ENCODE measurements at regions not wholly inside any gene's neighbourhood (a gene's known extent, or its start where the extent isn't known, plus 50 kb on each side); places are given as distances from the start of the nearest gene placed in this dataset.

DNA sequence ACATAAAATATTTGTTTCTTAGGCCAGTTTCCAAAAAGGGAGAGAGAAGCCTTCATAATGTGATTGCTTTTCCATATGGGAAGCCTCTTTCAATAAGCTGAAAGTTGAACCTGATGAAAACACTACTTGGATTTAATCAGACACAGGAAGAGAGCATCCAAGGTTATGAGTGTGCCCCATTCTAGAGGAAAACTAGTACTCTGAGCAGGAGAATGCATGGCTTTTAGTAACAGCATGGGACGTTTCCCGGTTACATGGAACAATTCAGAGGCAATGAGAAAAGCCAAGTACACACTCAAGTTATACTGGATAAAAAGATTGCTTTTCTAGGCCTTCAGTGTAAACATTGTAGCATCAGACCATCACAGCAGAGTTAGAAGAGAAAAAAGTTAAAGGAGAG, 315.8 kb downstream of the ZNF516 start:
- no peak for DNase-seq

DNA sequence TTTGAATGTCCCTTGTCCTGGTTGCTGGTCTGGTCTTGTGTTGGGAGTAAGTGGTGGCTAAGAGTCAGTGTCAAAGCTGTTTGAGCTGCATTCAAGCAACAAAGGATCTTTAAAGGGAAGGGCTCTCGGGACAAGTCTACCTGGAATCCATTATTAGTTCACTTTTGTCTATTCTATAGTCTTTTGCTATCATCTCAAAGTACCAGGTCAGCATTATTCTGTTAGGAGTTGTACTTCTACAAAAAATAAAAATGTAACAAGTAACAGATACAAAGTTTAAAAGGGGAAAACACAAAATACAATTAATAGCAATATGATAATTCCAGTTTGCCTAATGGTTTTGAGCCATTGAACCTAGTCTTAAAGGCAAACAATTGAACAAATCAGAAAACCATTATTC, 317.9 kb downstream of the ZNF516 start:
- no peak for DNase-seq

DNA sequence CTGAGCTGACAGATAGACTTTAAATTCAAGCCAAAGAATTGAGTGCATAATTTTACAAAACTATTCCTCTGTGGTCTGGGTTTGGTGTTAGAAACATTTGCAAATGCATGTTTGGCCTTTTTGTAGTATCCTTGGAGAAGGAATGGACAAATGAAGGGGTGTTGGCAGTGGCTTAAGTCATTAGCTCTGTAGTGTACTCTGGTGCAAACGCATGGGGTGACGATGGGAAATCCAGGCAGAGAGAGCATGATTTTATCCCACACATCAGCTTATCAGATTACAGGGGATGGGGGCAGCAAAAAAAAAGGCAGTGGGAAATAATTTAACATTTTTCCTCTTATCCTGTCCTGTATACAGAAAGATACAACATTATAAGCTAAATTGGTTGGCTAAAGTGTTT, 320.6 kb downstream of the ZNF516 start:
- DNase-seq: no peak

DNA sequence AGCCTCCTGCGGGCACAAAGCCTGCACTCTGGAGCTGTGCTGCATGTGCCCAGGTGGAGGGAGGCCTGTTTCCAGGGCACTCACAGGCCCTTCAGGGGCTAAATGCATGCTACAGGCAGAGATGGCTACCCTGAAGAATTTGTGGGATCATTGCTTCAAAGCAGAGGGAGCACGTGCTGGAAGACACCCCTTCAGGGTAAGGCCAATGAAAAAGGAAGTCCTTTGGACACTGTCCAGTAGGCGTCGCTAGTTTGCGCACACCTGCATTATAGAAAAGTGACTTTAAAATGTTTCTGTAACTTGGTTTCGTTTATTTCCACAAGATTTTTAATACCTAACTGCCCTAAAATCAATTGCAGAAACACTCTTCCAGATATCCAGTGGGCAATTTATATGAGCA, 325.3 kb downstream of the ZNF516 start:
- no peak for DNase-seq

DNA sequence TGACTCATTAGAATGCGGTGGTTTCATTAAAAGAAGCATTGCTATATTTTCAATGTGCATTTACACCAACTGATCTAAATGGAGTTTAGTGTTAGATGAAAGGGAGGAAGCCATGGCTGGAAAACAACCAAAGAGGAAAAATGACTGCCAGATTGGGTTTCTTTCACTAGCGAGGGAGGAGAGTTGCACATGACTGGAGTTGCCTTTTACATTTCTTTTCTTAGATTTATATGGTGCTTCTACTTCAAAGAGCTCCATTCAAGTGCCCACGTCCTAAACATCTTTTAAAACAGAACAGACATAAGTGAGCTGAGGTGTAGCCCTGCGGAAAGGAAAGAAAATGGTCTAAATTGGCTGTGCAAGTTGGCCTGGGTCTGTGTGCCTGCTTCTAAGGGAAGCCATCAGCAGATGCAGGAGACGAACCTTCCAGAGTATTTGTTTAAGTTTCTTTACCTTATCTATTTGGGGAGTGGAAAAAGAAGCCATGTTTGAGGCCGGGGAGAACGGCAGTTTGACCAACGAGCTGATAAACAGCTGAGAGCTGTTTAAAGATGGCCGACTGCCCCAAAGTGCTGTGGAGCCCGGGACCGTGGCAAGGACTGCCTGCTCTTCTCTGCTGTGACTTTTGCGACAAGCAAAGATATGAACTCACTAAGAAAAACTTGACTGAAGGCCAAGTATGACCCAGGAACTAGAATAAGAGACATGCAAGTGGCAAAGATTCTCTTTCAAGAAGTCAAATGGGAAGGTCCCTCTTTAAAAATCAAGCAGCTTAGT, 327.0 kb downstream of the ZNF516 start:
- DNase-seq: no peak

DNA sequence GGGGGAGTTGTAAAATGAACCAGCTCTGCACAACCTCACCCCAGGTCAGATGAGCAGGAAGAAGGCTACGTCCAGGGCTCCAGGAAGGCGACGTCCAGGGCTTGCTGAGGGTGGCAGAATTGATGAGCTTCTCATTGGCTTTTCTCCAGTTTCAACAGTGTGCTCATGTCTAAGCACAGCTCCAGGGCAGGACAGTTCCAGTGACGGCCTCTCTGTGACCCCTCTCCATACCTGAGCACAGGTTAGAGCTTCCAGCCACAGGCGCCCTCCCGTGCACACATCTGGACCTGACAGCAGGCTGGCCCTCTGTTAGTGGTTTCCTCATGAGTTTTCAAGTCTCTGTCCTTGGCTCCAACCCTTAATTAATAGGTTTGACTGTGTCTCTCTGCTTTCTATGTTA, 327.6 kb downstream of the ZNF516 start:
- no peak for DNase-seq

DNA sequence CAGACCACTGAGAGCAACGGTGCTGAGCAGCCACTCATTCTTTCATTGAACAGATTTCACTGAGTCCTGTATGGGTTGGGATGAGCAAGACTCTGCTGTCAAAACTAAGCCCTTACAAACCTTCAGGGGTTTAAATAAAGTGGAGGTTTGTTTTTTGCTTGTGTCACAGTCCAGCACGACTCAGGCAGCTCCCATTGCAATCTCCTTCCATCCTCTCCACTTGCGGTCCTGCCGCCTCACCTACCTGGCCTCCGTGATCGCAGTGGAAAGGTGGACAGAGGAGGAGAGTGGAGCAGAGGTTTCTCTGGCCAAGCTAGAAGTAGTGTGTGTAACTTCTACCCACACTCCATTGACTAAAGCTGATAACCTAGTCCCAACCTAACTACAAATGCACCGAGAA, 332.2 kb downstream of the ZNF516 start:
- no peak for DNase-seq

DNA sequence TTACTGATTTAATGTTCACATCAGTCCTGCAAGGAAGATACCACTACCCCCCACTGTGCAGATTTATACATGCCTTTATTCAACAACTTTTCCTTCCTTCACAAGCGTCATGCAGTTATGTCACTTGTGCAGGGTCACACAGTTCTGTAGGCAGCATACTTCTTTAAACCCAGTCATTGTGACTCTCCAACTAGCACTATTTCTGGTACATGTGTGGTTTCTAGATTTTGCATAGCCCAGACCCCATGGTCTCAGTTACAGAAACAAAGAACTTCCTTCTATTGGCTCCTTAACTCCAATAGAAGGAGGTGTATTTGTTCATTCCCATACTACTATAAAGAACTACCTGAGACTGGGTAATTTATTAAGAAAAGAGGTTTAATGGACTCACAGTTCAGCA, 333.1 kb downstream of the ZNF516 start:
- no peak for DNase-seq

DNA sequence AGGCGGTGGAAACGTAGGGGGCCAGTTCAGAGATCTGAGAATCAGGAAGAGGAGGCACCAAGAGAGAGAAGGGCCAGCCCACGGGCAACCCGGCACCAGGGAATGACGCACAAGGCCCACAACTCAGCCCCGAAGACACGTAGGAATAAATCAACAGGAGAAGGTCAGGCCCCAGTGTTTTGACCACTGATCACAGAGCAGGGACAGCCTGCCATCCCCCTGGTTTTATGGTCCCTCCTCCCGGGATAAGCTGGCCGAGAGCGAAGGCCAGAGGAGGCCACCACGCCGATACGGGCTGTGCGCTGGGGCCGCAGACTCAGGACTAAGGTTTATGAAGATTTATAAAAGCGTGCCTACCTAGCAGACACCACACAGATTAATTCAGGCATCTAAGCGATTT, 341.4 kb downstream of the ZNF516 start:
- no peak for DNase-seq

DNA sequence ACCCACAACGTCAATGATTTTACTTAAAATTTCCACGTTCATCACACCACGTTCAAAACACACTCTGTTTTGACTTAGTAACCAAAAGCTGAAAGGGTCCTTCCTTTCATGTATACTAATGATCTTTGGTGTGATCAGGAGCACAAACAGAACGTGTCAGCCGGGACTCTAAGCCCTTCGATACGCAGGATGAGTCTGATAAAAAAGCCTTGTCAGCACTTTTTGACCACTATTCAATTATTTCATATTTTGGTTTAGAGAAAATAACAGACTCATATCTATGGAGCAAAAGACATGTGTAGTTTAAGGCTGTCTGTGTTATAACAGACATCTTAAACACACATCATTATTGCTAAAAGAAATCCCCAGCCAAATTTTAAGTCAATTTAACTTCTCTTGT, 345.3 kb downstream of the ZNF516 start:
- no peak for DNase-seq

DNA sequence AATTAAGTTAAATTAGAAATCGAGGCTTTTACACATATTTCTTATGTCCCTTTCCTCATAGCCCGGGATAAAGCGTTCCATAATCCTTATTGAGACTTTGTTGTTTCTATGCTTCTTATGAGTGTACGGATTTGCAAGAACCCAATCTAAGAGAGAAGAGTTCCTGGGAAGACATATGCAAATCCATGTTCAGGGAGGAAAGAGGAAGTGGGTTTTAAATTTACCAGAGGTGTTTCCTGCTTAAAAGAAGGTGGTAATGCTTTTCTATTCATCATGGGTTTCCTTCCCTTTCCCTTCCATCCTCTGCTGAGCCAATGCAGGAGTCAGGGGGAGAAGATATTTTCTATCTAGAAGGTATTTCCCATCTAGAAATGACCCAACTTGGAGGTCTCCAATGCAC, 345.8 kb downstream of the ZNF516 start:
- no peak for DNase-seq

DNA sequence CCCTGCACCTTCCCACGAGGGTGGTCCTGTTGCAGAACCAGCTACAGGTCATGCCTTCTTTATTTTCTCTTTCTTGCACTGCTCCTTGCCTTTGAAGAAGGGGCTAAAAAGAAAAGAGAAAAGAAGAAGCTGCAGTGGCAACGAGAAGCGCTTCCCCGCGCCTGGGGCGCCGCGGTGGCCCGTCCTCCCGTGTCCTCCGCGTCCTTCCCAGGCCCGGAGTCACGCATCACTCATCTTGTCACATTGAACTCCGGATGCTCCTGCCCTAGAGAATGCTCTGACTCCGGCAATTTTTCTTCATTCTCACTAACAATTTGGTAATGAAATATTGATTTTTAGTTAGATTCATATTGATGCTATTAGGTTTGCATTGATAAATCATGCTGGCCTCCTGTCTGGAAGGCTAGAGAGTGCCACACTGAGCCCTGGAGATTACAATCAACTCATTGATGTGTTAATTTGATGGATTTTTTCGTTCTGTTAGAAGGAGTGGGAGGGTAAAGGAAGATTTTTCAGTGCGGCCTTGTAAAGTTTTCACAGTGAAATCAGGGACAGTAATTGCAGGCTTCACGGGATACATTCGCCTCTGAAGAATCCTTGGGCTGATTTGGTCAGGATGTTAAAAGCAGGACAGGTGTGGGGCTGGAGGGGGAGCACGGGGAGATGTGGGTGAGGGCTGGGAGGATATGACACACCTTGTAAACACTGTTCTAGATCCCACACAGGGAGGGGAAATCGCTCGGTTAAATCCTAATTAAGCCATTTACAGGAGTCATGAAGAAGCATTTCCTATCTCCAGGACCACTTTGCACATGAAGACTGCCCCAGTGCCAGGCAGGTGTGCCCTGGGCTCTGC, 349.3 kb downstream of the ZNF516 start:
- no peak for DNase-seq

DNA sequence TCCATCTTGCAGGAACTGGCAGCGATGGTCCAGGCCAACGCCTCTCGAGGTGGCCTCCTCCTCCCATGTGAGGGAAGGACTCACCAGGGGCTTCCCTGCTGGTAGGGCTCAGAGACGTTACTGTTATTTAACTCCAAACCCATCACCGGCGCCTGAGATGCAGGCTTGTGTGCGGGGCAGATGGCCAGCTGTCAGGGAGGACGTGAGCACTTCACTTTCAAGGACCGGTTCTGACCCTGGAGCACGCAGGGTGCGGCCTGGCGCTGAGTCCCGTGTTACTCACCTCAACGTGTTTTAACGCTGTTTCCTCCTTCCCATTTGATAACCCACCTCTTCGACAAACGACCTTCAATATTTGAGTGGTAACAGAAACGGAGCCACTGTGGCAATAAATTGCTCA, 350.2 kb downstream of the ZNF516 start:
- DNase-seq: no peak

DNA sequence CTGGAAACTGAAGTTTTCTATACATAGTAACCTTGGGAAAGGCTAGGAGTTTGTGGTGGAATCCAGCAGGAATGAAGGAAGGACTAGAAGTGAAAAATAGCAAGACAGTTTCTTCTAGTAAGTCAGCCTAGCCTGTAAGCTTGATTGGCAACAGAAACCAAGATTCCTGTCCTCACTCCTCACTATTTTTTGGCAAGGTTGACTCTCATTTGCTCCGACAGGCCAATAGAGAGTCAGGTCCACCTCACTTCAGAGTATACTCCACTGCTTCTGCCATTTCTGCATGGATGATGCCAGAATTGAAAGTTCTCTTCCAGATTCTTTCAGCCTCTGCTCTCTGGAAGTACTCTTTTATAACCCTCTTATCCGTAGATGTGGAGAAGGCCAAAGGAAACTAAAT, 352.4 kb downstream of the ZNF516 start:
- DNase-seq: no peak

DNA sequence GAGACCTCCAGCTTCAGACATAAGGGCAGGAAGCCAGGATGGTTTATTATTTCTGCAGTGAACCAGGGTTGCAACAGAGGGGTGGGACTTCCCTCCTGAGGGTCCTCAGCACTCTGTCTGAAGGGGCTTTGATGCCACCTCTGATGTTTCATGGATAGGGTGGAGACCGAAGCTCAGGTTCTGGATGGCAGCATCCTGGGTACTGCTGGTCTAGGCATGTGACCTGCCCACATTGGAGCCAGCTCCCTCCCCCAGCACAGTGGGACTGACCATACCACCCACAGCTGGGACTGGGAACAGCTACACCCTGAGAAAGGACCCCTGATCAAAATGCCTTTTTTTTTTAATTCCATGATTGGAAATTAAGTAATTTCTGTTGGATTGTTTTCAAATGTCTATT, 355.2 kb downstream of the ZNF516 start:
- no peak for DNase-seq

DNA sequence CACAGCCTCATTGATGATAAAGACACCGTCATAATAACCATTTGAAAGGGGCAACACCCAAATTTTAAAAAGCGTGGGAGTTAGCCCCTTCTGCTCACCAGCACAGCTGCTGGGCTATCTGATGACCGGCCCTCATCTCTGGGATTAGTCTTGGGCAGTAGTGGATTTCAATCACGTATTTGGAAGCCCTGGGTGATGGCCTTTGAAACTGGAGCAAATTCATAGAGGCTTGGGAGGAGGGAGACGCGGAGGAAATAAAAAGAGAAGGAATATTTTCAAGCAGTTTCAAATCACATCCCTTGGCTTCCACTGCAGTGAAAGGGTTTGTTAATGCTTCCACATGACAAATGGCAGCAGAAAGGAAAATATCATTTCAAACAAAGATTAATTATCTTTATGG, 357.8 kb downstream of the ZNF516 start:
- no peak for DNase-seq

DNA sequence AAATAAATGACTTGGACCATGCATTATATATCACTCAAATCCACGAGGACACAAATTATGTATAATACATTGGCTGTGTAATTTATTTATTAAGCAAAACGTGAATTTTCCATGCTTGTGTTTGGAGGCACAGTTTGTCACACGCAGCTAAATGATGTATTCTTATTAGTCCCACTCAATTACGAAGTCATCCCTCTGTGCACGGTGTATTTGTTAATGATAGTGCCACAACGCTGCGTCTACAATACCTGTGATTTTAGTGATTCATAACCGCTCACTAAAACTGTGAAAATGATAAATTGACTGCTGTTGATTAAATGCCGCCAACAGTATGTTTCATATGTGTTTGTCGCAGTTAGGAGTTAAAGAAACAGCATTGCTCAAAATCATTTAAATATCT, 358.3 kb downstream of the ZNF516 start:
- DNase-seq: no peak

DNA sequence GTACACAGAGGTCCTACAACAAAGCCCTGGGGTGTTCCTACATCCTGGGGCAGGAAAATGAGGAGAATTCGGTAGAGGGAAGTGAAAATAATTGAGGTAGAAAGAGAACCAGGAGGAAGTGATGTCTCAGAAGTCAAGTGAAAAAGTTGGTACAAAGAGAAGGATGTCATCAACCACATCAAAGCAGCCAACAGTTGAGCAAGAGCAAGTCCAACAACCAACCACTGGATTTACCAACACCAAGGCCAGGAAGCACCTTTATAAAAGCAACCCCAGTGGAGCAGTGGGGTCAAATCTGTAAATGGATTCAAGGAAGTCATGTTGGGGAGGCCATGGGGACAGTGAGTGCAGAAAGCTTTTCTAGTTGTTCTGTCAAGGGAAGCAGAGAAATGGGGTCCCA, 360.4 kb downstream of the ZNF516 start:
- no peak for DNase-seq

DNA sequence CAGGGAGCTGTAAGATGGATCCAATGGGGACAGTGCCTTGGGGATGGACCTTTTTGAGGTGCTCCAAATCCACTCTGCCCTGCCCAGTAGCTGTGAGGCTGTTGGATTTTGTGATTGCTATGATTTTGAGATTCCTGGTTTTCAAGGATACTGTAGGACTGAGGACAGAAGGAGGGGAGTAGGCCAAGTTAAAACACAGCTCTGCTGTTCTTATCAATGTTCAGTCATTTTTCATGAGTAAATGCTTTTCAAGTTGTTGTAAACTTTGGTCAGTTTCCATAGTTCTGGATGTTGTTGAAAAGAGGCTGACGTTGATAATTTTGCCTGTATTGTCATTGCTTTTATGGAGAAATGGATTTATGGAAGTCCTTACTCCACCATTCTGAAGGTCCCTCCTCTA, 361.2 kb downstream of the ZNF516 start:
- no peak for DNase-seq

DNA sequence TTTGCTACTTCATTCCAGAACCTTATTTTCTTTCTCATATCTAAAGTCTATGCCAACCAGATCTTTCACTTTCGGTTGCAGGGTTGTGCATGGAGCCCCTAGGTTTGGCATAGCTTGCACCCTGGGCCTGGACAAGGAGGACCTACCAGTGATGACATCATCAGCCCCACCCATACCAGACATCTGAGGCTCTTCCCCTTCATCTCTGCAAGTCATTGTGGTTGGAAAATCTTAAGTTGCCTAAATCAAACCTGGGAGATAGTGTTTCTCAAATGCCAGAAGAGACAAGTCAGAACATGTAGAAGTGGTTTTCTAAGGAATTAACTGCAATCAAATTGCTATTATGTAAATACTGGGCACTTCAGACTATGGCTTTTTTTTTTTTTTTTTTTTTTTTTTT, 363.3 kb downstream of the ZNF516 start:
- no peak for DNase-seq

DNA sequence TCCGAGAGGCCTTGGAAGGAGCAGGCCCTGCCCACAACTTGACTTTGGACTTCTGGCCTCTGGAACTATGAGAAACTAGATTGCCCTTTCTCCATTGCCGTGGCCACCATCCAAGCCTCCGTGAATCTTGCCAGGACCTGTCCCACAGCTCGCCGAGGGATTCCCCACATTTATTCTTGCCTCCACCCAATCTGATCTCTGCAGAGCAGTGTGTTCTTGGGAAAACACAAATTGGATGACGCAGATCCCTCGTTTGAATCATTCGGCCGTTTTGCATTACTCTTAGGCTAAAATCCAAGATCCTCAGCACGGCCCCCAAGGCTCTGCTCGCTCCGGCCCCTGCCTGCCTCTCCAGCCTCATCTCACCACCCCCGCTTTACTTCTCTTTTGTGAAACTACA, 364.2 kb downstream of the ZNF516 start:
- no peak for DNase-seq

DNA sequence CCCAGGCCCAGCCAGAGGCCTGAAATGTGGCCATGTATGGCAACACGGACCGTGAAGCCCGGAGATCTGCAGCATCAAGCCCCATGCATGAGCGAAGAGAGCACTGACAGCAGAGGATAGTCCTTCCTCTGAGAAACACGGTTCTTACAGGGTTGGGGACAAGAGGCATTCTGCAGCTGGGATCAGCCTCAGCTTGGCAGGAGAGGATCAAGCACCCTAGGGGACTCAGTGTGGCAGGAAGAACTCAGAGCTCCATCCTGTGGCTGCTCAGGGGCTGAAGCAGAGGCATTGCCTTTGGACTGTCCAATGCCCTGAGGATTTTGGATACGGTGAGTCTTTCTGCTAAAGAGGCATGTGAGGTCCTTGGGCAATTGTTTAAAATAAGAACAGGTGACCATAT, 368.7 kb downstream of the ZNF516 start:
- no peak for DNase-seq

DNA sequence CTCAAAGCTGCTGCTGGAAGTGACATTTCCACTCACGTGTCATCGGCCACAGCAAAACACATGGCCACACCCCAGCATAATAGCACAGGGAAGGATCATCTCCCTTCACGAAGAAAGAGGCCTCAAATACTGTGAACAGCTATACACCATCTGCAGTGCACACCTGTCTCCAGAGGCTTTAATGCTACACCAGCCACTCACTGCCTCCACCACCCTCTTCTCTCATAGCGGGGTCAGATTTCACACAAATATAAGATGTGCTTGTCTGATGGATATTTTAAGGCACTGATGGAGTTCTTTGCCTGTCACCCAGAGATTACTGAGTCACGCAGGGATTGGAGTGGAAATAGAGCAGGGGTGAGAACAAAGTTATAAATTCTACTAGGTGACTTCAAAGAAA, 374.0 kb downstream of the ZNF516 start:
- no peak for DNase-seq

DNA sequence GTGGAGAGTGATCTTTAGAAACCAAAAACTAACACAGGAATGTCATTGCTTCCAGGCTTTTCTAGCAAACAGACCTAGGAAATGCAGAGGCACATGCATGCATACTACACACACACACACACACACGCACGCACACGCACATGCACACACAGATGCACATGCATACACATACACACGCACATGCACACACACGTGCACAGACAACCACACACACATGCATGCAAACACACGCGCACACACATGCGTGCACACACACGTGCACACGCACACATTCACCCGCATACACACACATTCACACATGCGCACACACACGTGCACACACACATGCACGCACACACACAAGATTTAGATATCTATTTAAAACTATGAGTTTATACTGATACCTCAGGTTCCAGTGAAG, 379.5 kb downstream of the ZNF516 start:
- DNase-seq: no peak

DNA sequence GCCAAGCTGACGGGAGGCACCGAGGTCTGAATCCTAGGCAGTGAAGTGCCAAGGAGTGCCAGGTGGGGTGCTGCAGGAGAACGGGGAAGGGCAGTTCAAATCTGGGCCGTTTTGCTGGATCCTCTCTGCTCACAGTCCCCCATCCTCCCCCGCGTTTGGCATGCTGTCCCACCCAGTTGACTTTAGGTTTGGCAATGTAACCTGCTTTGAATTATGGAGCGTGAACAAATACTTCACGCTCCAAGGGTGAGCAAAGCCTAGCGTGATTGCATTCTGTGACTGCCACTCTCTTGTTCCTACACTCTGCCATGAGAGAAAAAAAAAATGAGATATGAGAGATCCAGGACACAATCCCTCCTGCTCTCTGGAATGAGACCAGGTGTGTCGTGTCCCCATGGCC, 381.9 kb downstream of the ZNF516 start:
- DNase-seq: no peak

All from NCI-H2029 treated with DMSO at 0.1 percent for 48 hours (cell line).